Gastroesophageal sphincter (tissue), 4 donors: ENCODE measurements at regions not wholly inside any gene's neighbourhood (a gene's known extent, or its start where the extent isn't known, plus 50 kb on each side); places are given as distances from the start of the nearest gene placed in this dataset.
A peak's percentile ranks its signal among the peaks of the same experiment; 100 is the strongest.

ENCODE experiments used
- ATAC-seq: fragments of 150-250 bp; one replicate; pipeline ENCODE4 v1.9.1; 2016; ENCODE audit warnings: mild to moderate bottlenecking, moderate library complexity
- H3K27ac ChIP-seq, 4 donors: fragments of 200-600 bp; sonication (generic) in 3 of 4; 1 replicate in 3 of 4; 2 replicates in 1 of 4; pipeline ENCODE4 v1.5.1; 2016 to 2019
- H3K27me3 ChIP-seq: fragments of 200-600 bp; sonication (generic); one replicate; pipeline ENCODE4 v1.5.1; 2019
- H3K36me3 ChIP-seq, 2 donors: fragments of 200-600 bp; sonication (generic); one replicate each; pipeline ENCODE4 v1.5.1; 2019; ENCODE audit warnings: control low read depth in 1 of 2
- H3K4me1 ChIP-seq, 3 donors: fragments of 200-600 bp; sonication (generic); 1 replicate in 2 of 3; 2 replicates in 1 of 3; pipeline ENCODE4 v1.5.1; 2016 to 2019; ENCODE audit warnings: control low read depth in 2 of 3
- H3K4me3 ChIP-seq, 2 donors: fragments of 200-600 bp; sonication (generic); one replicate each; pipeline ENCODE4 v1.5.1; 2019; ENCODE audit warnings: mild to moderate bottlenecking in 1 of 2, moderate library complexity in 1 of 2
- H3K9me3 ChIP-seq, 3 donors: fragments of 200-600 bp; sonication (generic); one replicate each; pipeline ENCODE4 v1.5.1; 2017 to 2019; ENCODE audit warnings: control low read depth in 2 of 3
- CTCF ChIP-seq, 4 experiments: fragments of 200-600 bp in 2 of 4; fragments of 450-650 bp in 2 of 4; sonication (generic) in 1 of 4; IDR thresholded peaks; one replicate each; pipeline ENCODE4 v1.5.1; 2017 to 2019; ENCODE audit warnings: antibody characterized with exemption in 4 of 4, mild to moderate bottlenecking in 2 of 4, moderate library complexity in 2 of 4
- EP300 ChIP-seq: sonication (generic); formaldehyde crosslinking; IDR thresholded peaks from one replicate; pipeline ENCODE4 v1.6.1; 2017; ENCODE audit warnings: antibody characterized with exemption, mild to moderate bottlenecking
- POLR2A ChIP-seq, 2 donors: fragments of 450-650 bp; IDR thresholded peaks; one replicate each; pipeline ENCODE4 v1.6.1; 2017; ENCODE audit warnings: antibody characterized with exemption in 2 of 2, mild to moderate bottlenecking in 2 of 2, moderate library complexity in 1 of 2
- POLR2AphosphoS5 ChIP-seq: sonication (generic); formaldehyde crosslinking; IDR thresholded peaks from one replicate; pipeline ENCODE4 v1.6.1; 2017; ENCODE audit warnings: antibody characterized with exemption
- WGBS, 2 donors: methylation state at CpG; one replicate each; pipeline ENCODE4 v1.1.5; 2018; ENCODE audit warnings: low coverage in 1 of 2; 5-methylcytosine and 5-hydroxymethylcytosine counted together

- peaks cover 0 to 14% (median 0%) of the 10 kb centered on the region in 3 donors for H3K4me1 ChIP-seq
- WGBS, 2 donors, result 53 to 76% methylated on average over 2 to 4 of the region's 4 CpGs
- TF ChIP-seq POLR2A (IDR thresholded peaks at IDR 0.05) (no peak), POLR2AphosphoS5 (no peak), CTCF (IDR thresholded peaks at IDR 0.05) (no peak), EP300 (no peak)
Observed at GRCh38 chr2:198220763-198221610, 416.6 kb downstream of the PLCL1 start.

GRCh38 chr2:198219292-198219691 lies 414.9 kb downstream of the PLCL1 start:
- no peak overlapping the region for H3K4me3 ChIP-seq
- no peaks in the 10 kb centered on the region for H3K27me3 ChIP-seq
- no peaks in the 10 kb centered on the region for H3K36me3 ChIP-seq
- WGBS, 2 donors, result 88 to 94% methylated on average over 2 of the region's 2 CpGs
- H3K4me1 ChIP-seq, result peaks cover 0 to 14% (median 0%) of the 10 kb centered on the region in 3 donors
- H3K27ac ChIP-seq, result no peak overlapping the region
- no peaks in the 10 kb centered on the region for H3K9me3 ChIP-seq
- TF ChIP-seq POLR2A (IDR thresholded peaks at IDR 0.05) (no peak), EP300 (no peak), CTCF (IDR thresholded peaks at IDR 0.05) (no peak), POLR2AphosphoS5 (no peak)
- no peak for ATAC-seq

More at GRCh38 chr2:198220763-198221610, 416.6 kb downstream of the PLCL1 start:
- ATAC-seq, result peak; percentile 67
- Histone ChIP-seq H3K27me3 (no peaks in the 10 kb centered on the region), H3K9me3 (no peaks in the 10 kb centered on the region), H3K4me3 (no peak overlapping the region), H3K27ac (no peak overlapping the region), H3K36me3 (no peaks in the 10 kb centered on the region)

GRCh38 chr2:198214114-198214596 lies 409.8 kb downstream of the PLCL1 start:
- H3K4me3 ChIP-seq, result no peak overlapping the region
- WGBS, 2 donors, result 63 to 74% methylated on average over 5 of the region's 5 CpGs

GRCh38 chr2:198213253-198213652 lies 408.9 kb downstream of the PLCL1 start:
- H3K27me3 ChIP-seq, result no peaks in the 10 kb centered on the region
- H3K27ac ChIP-seq, result no peak overlapping the region
- H3K4me1 ChIP-seq, result no peaks in the 10 kb centered on the region
- no peak for ATAC-seq
- H3K9me3 ChIP-seq, result no peaks in the 10 kb centered on the region
- 55 to 73% methylated on average over 1 of the region's 1 CpG for WGBS, 2 donors
- no peak overlapping the region for H3K4me3 ChIP-seq
- no peaks in the 10 kb centered on the region for H3K36me3 ChIP-seq
- TF ChIP-seq POLR2AphosphoS5, result no peak
- no peak for TF ChIP-seq CTCF (IDR thresholded peaks at IDR 0.05)
- TF ChIP-seq EP300, result no peak
- no peak for TF ChIP-seq POLR2A (IDR thresholded peaks at IDR 0.05)

More at GRCh38 chr2:198214114-198214596, 409.8 kb downstream of the PLCL1 start:
- peak; percentile 70 for ATAC-seq
- H3K9me3 ChIP-seq, result no peaks in the 10 kb centered on the region
- no peaks in the 10 kb centered on the region for H3K4me1 ChIP-seq
- TF ChIP-seq POLR2A (IDR thresholded peaks at IDR 0.05) (no peak), CTCF (IDR thresholded peaks at IDR 0.05) (no peak), EP300 (no peak), POLR2AphosphoS5 (no peak)
- peak overlapping the region in 1 of 4 donors; percentile 8 for H3K27ac ChIP-seq
- no peaks in the 10 kb centered on the region for H3K27me3 ChIP-seq
- H3K36me3 ChIP-seq, result no peaks in the 10 kb centered on the region

GRCh38 chr2:198211706-198212105 lies 407.3 kb downstream of the PLCL1 start:
- no peaks in the 10 kb centered on the region for H3K4me1 ChIP-seq
- WGBS, 2 donors, result 92 to 95% methylated on average over 2 of the region's 2 CpGs
- no peaks in the 10 kb centered on the region for H3K9me3 ChIP-seq
- H3K4me3 ChIP-seq, result no peak overlapping the region
- H3K36me3 ChIP-seq, result no peaks in the 10 kb centered on the region
- H3K27me3 ChIP-seq, result no peaks in the 10 kb centered on the region
- H3K27ac ChIP-seq, result no peak overlapping the region
- TF ChIP-seq EP300 (no peak), POLR2AphosphoS5 (no peak), POLR2A (IDR thresholded peaks at IDR 0.05) (no peak), CTCF (IDR thresholded peaks at IDR 0.05) (no peak)
- ATAC-seq, result no peak
